ENCODE measurements at regions not wholly inside any gene's neighbourhood (a gene's known extent, or its start where the extent isn't known, plus 50 kb on each side); places are given as distances from the start of the nearest gene placed in this dataset.
"Not testable (repeated sequence)": the region's sequence is repeated elsewhere in the genome, so short reads cannot be mapped to it uniquely, and the experiment has no call there.

- Histone ChIP-seq H3K27ac (ENCODE audit: low read depth, low read length) (no peak overlapping the region), H3K4me1 (ENCODE audit: insufficient read depth, low read length) (no peaks in the 10 kb centered on the region), H3K36me3 (ENCODE audit: insufficient read depth, low read length) (no peaks in the 10 kb centered on the region), H3K9me3 (ENCODE audit: low read length) (no peaks in the 10 kb centered on the region), H3K4me3 (ENCODE audit: low read depth in 1 of 2, low read length in 2 of 2) (no peak overlapping the region), H3K27me3 (ENCODE audit: control insufficient read depth in 1 of 2, insufficient read depth in 2 of 2, low read length in 2 of 2) (no peaks in the 10 kb centered on the region), H3K9ac (ENCODE audit: low read length) (no peak overlapping the region)
Measured at GRCh38 chr17:30584810-30585209, 107.6 kb downstream of the GOSR1 start.

- Histone ChIP-seq H3K4me1 (ENCODE audit: insufficient read depth, low read length) (no peaks in the 10 kb centered on the region), H3K27ac (ENCODE audit: low read depth, low read length) (no peak overlapping the region)
Measured at GRCh38 chr17:30580916-30581315, 103.7 kb downstream of the GOSR1 start.

DNA sequence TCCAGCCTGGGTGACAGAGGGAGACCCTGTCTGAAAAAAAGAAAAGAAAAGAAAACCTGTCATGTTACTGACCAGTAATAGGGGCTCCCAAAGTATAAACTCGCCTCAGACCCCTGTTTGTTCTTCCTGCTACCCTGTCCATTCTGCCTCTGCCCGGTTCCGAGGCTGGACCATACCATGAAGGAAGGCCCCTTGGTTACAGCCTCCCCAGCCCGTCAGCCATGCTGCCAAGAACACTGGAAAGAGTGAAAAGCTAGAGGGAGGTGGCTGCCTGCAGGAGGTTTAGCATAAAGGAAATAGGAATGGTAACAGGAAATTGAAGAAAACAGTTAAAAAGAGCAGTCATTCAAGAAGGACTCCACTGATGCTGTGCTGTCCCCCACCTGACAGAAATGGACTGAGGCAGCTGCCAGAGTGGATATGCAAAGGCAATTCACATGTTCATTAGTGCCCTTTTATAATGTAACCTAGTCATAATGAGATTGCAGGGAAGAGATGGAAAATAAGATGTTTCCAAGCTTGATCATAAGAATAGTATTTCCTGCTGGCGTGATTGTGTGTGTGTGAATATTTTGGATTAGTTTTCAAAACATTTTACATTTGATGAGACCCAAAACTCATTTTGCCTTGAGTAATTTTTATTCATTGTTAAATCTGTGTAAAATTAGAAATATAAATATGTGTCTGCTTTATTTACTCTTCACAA lies 102.6 kb downstream of the GOSR1 start:
- Histone ChIP-seq H3K9ac (ENCODE audit: low read length) (no peak overlapping the region), H3K4me1 (ENCODE audit: insufficient read depth, low read length) (no peaks in the 10 kb centered on the region), H3K27me3 (ENCODE audit: control insufficient read depth in 1 of 2, insufficient read depth in 2 of 2, low read length in 2 of 2) (no peaks in the 10 kb centered on the region), H3K36me3 (ENCODE audit: insufficient read depth, low read length) (no peaks in the 10 kb centered on the region), H3K9me3 (ENCODE audit: low read length) (no peaks in the 10 kb centered on the region), H3K27ac (ENCODE audit: low read depth, low read length) (no peak overlapping the region), H3K4me3 (ENCODE audit: low read depth in 1 of 2, low read length in 2 of 2) (no peak overlapping the region)

More at GRCh38 chr17:30580916-30581315, 103.7 kb downstream of the GOSR1 start:
- no peaks in the 10 kb centered on the region for H3K27me3 ChIP-seq (ENCODE audit: control insufficient read depth in 1 of 2, insufficient read depth in 2 of 2, low read length in 2 of 2)
- no peaks in the 10 kb centered on the region for H3K9me3 ChIP-seq (ENCODE audit: low read length)
- no peak overlapping the region for H3K9ac ChIP-seq (ENCODE audit: low read length)
- no peaks in the 10 kb centered on the region for H3K36me3 ChIP-seq (ENCODE audit: insufficient read depth, low read length)
- H3K4me3 ChIP-seq (ENCODE audit: low read depth in 1 of 2, low read length in 2 of 2) = no peak overlapping the region

- not testable (repeated sequence) for H3K27me3 ChIP-seq (ENCODE audit: control insufficient read depth in 1 of 2, insufficient read depth in 2 of 2, low read length in 2 of 2); H3K4me3 ChIP-seq (ENCODE audit: low read depth in 1 of 2, low read length in 2 of 2); H3K4me1 ChIP-seq (ENCODE audit: insufficient read depth, low read length); H3K9me3 ChIP-seq (ENCODE audit: low read length); H3K27ac ChIP-seq (ENCODE audit: low read depth, low read length); H3K36me3 ChIP-seq (ENCODE audit: insufficient read depth, low read length); H3K9ac ChIP-seq (ENCODE audit: low read length)
Measured at GRCh38 chr17:30578015-30578717, 101.0 kb downstream of the GOSR1 start.
